ENCODE measurements at regions not wholly inside any gene's neighbourhood (a gene's known extent, or its start where the extent isn't known, plus 50 kb on each side); places are given as distances from the start of the nearest gene placed in this dataset.

DNA sequence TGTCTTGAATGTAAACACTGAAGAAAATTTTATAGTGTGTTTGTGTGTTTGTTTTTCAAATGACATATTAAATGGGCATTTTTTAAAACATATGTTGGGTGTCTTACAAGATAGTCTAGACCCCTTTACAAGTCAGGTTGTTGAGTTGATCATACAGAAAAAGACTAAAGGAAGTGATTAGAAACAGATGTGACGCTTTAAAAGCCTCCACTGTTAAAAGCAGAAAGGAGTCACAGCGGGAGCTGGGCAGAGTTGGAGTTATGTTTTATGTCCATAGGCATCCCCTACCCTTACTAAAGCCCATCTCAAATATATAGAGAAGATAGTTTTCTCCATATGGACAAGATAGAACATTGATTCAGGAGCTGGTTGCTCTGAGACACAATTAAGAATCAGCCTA is 393.9 kb downstream of the PLPP3 start:
- no peak for DNase-seq

DNA sequence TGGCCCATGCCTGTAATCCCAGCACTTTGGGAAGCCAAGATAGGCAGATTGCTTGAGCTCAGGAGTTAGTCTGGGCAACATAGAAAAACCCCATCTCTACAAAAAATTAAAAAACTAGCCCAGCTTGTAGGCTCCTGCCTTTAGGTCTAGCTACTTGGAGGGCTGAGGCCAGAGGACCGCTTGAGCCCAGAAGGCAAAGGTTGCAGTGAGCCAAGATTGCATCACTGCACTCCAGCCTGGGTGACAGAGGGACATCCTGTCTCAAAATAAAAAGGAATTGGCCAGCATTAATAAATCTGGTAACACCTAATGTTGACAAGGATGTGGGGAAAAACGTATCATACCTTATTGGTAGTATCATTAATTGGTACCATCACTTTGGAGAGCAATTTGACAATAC is 396.2 kb downstream of the PLPP3 start:
- DNase-seq: no peak

DNA sequence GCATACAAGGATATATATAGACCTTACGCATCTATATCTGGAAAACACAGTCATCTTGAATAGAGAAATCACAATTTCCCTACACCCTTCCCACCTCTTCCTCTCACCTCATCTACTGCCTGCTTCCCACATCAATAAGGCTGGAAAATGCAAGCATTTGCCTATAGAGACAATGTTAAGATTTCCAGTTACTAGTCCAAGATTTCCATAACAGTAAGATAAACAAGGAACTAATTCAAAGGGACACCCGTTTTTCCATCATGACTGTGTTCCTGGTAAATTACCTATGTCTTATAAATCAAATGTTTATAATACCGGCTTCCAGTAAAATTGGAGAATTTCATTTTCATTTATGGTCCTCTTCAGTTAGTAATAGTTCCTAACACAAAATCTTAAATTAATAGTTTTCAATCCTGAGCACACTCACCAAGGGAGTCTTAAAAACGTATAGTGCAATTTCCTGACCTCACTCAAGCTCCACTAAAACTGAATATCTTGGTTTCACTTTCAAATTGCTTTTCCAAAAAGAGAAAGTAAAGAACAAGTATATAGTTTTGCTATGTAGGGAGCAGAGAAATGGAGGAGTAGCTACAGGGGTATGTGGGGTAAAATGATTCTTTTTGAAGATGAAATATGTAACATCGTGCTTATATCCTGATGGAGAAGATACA is 398.7 kb downstream of the PLPP3 start:
- no peak for DNase-seq

DNA sequence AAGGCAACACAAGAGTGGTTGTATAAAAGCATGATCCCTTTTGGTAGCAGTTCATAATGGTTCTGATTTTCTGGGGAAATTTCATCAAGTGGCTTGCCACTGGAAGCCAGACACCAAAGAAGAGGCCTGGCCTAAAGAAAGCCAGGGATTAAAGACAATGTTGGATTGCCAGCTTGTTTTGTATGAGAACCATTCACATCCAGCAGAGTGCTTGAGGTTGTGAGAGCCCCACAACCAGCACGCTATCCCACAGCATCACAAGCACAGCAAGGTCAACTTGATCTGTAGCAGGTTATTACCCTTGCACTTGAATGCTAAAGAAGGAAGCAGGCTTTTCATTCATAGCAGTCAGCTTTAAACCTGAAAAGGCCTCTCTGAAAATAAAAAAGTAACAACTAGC is 399.8 kb downstream of the PLPP3 start:
- DNase-seq: no peak

DNA sequence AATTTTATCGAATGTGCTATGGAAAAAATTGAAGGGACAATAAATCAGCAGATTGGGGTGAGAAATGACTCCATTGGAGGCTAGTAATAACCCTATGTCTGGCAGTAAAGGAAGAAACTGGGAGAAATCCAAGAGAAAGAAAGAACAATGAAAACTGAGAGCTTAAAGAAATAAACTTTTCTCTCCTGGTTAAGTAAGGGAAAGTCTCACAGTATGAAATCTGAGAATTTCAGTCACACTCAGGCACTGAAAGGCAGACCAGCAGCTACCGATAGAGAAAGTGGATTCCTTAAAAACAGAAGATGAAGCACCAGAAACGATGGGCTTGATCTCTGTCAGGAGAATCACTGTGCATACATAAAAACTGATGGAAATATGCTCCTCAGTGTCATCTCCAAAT is 404.2 kb downstream of the PLPP3 start:
- DNase-seq: no peak

DNA sequence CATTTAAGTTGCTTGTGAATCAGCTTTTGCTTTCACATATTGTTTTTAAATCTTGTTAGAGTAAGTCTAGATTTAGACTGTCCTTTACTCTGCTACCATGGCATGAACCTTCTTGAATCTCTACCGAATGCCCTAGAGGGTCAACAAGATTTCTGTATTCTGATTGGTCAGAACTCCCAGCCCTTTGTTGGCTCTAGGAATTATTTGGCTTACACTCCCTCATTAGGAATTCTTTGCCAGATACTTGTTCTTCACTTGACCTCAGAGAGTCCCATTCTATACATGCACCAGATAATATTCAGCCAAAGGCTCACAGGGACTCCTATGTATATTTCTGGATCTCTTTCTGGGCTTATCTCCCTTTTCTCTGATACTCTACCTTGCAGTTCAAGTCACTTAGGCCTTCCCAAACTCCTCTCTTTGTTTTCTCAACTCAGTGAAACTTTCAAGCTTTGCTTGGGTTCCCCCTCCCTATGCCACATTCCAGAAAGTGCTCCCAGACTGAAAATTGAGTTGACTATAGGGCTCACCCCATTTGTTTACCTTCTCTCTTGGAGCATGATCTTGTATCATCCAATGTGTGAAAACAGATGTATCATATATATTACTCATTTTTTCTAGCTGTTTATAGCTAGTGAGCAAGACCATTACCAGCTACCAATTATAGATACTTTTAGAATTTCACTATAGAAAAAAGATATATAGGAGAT is 405.0 kb downstream of the PLPP3 start:
- DNase-seq: no peak

DNA sequence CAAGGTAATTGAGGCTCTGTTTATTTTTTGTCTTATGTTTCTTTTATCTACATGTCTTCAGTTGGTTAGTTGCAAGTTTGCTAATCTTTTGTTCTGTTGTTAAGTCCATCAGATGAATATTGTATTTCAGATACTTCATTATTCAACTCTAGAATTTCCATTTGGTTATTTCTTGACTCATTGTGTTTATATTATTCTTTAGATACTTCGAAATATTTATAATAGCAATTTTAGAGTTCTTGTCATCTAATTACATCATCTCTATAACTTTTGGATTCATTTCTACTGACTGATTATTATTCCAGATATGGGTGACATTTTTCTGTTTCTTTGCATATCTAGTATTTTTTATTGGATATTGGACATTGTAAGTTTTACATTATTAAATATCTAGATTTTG is 405.6 kb downstream of the PLPP3 start:
- no peak for DNase-seq

DNA sequence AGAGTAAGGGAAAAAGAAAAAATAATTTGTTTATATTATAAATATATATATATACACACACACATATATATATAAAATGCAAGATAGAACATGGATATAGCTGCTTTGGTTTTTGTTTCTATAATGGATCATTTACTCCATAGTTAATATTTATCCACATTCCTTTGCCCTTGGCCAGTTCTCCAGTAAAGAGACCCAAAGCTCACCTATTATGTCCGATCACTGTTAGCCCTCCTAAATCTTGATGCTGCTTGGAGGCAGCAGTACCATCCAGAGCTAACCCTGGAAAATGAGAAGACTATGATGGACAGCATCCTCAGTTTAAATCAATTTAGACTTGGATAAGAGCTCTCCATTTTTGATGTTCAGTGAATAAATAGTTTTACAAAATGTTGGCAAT is 407.7 kb downstream of the PLPP3 start:
- DNase-seq: no peak

DNA sequence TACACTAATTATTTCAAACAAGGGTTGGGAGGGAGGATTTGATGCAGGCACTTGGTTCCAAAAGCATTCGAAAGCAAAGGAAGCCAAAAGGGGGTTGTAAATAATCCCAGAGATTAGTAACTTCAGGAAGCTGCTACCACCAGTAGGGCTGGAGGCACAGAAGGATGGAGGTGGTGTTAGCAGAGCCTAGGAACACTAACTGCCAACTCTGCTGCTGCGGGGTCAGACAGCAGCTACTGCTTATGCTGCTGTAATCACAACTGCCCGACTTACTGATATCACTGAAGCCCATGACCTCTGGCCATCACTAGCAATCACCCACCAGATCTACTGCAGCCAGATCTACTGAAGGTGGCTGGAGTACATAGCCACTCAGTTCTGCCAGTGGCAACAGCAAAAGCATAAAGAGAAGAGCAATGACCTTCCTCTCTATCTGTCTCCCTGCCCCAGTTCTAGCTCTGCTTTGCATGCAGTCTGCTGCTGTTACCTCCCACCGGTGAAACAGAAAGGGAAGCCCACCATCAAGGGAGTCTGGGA is 408.5 kb downstream of the PLPP3 start:
- no peak for DNase-seq

DNA sequence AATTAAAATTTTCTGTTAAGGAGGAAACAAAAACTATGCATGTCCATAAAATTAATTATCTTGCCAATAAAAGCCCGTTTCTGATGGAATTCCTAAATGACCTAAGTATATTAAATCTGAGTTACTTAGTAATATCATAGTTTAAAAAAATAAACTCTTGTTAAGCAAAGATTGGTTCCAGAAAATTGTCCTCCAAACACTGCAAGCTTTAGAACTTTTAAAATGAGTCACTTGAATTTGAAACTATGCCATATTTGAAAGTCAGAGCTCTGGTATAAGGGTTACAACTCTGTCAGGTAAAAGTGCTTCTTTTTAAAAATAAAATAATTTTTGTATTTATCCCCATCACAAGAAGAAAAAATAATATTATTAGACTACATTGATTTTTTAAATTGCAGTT is 409.5 kb downstream of the PLPP3 start:
- DNase-seq: no peak

DNA sequence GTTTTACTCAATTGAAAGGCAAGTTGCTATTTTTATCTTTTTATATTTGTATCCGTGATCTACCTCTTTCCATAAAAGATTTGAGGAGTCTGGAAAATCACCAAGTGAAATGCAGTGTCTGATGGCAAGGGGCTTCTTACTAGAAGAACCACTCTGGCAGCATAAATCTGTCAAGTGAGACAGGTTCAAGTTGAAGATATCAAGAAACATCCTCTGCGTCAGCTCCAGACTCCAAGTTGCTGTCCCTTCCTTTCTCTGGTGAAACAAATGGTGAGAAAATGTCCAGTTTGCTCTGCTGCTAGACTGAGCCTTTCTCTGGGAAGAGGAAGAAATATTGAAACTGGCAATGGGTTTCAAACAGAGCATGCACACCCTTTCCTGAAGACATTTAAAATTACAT is 411.2 kb downstream of the PLPP3 start:
- no peak for DNase-seq

DNA sequence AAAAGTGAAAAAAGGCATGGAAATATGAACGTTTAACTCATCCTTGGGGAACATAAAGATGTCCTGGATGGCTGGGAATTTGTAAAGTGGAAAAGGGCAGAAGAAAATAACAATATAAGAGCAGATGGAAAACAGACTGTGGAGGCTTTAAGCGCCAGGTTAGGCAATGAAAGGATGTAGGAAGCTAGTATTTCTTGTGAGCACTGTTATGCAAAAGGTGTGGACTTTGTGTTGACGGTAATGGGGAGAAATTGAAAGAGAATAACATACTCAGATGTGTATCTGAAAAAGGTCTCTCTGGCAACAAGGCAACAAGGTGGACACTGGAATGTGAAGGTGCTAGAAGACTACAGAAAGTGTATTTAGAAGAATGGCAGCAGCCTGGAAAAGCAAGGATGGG is 411.8 kb downstream of the PLPP3 start:
- DNase-seq: no peak

DNA sequence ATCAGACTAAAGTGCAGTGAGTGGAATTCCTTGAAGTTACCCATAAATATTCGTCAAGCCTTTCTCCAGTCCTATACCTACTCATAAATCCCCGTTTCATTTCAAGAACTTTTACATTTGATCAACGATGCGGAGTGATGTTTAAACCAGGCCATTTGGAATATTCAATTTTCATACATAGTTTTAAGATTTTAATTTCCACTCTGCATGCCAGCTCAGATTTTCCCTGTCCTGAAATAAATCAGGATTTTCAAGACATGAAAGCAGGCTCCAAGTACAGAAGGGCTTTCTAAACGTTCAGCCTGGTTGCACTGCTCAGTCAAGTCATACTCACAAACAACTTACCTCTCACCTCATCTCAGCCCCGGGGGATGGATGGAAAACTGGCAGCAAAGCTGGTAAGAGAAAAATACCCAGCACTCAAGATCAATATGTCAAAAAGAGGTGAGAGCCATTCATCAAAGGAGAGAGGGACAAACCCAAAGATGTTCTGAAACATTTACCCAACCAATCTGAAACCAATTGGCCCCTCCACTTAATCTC is 418.5 kb downstream of the PLPP3 start:
- DNase-seq: no peak

DNA sequence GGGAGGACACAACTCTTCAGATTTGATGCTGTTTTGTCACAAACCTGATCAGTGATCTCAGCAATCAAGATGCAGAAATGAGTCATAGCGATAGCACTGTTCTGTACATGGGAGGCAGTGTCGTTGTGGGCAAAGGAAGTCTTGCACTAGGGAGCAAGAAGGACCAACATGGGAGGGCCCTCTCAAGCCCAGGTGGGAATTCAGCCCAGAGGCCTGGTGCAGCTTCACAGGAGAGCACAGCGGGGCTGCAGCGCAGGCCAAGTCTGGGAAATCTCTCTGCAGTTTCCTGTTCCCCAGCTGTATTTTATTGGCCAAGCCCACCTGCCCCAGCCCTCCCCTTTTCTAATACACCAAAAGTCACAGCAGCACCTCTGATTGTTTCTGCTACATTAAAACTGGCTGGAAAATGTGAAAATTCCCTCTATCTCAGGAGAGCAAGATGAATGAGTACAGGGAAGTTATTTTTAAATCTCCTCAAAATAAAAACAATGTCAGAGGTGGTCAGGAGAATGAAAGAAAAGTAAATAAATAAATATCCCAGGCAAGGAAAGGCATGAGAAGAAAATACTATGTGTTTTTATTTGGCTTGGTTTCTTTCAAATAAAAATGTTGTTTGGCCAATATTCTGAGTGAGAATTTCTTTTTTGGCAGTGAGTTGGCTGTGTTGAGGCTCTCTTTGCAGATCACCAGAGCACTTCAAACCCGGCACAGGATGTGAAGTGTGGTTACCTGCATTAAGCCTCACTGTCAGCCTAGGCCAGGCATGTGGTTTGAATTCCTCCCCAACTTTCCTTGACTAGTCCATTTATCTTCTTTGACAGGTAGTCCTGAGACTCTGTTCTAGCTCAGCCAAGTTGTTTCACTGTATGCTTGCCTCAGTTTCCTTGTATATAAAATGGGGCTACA is 422.1 kb downstream of the PLPP3 start:
- DNase-seq: no peak

DNA sequence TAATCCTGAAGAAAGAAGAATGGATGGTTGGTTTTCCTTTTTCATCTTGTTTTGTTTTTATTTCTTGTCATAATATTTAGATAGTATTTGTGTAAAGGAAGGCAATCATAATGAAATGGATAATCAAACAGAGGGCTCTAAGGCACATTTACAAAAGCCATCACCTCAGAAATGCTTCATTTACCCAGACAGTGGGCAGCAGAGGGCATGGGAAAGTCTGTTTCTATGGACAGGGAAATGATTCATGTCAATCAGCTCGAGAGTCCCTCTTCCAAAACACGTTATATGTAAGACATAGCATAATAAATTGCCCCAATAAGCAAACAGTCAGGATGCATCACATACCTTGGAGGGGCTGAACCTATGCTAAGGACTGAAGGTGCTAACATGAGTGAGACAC is 426.1 kb downstream of the PLPP3 start:
- no peak for DNase-seq

DNA sequence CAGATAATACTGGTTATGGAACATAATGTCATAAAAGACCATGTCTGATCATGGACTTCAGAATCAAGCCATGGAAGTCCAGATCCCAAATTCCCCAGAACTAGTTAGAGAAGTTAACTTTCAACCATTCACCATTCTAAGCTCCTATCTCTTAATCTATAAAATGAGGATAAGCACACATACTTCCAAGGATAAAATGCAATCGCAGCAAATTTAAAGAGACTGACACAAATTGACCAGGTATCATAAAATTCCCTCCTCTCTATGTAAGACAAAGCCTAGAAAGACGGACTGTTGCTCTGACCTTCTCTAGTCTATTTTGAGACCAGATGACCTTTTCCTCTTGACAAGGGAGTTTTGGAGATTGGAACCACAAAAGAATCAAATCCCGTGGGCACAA is 426.7 kb downstream of the PLPP3 start:
- DNase-seq: no peak

DNA sequence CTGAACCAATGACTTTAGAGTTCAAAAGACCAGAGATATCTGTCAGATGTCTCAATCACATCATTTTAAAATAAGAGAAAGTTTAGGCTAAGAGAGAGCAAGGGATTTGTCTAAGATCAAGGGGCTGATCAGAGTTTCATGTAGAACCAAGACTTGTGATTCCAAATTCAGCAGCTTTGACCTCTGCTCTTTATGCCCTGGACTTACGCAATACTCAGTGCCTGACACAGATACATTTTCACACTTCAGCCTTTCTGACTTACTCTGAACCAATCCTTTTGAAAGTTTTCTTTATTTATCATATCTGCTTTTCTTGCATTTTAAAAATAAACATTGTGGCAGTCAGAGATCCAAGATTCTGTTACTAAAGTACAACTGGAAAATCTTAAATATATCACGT is 428.0 kb downstream of the PLPP3 start:
- DNase-seq: no peak

DNA sequence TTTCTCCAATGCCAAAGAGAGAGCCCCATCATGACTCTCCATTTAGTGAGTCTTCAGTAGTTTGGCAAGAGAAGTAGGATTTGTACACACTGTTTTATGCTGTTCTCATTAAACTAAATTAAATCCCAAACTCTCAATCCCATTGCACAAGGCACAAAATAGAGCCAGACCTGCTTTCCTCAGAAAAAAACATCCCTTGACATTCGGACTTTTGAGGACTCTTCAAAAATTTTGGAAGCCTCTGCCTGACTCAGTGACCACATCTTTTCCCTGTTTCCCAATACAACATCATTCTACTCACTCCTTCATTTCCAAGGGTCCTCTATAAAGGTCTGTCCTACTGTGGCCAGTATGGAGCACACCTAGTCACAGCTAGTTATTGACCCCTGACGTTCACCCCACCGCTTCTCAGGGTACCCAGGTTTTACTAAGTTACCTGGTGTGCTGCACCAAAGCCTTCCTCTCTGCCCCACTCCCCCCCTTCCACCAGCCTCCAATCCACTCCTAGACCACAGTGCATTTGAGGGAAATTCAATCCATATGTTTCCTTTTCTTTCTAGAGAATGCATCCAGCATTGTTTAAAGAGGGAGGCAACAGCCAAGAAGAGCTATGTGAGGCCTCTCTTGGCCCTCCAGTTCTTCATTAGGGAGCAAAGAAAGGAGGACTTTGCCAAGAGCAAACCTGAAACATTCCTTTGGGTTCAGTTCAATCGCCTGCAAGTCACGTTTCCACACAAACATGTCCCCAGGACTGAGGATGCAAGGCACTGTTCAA is 428.7 kb downstream of the PLPP3 start:
- DNase-seq: no peak

DNA sequence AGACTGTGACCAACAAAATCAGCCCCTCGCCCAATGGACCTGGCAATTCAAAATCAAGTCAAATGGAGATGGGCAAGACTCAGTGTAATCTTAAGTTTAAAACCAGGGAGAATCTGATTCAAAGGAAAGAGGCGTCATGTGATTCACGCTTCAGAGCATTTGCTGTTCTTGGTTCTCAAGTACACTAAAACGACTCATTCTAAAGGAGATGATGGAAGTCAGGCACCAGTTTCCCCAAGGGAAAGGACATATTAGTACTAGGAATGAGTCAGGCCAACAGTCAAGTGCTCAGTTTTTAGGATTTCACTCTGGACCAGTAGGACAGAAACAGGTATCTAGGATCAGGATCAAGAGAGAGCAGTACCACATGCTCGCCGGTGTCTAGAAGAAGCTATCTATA is 429.6 kb downstream of the PLPP3 start:
- no peak for DNase-seq

DNA sequence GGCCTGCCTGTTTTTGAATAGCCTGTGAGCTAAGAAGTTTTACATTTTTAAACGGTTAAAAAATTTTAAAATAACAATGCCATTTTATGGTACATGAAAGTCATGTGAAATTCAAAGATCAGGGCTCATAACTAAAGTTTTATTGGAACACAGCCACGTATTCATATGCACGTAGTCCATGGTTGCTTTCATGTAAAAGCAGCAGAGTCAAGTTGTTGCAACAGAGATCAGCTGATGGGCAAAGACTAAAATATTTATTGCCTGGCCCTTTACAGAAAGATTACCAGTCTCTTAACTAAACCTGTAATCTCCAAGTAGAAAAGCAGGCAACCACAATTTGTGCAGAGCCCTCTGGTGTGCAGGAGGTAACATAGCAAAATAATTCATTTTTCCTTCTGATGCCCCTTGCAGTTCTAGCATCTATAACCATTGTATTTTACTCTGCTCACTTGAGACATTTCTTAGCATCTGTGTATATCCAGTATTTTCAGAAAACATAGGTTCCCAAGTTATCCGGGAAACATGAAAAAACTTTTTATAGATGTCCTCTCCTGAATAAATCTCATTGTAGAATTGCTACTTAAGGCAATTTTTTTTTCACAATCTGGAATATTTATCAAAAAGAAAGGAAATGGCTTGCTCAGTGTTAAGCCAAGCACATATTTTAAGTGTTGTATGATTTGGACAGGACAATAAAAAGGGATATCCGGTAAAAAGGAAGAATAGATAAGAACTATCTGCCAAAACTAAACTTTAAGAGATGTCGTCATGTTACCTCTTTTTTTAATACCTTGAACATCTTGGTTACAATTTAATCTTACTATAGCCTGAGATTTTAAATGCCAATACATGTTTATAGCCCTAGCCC is 430.8 kb downstream of the PLPP3 start:
- no peak for DNase-seq

DNA sequence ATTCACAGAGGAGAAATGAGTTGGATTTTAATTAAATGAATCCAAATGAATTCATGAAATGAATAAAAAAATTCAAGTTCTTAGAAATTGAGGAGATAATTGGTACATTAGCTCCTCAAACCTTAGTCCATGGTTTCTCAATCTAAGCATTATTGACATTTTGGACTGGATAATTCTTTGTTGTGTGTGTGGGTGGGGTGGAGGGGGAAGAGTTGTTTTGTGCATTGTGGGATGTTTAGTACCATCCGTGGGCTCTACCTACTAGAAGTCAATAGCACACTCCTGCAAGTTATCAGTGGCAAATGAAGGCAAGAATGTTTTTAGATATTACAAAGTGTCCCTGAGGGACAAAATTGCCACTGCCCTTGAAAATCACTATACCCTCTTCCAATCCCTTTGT is 431.9 kb downstream of the PLPP3 start:
- no peak for DNase-seq

DNA sequence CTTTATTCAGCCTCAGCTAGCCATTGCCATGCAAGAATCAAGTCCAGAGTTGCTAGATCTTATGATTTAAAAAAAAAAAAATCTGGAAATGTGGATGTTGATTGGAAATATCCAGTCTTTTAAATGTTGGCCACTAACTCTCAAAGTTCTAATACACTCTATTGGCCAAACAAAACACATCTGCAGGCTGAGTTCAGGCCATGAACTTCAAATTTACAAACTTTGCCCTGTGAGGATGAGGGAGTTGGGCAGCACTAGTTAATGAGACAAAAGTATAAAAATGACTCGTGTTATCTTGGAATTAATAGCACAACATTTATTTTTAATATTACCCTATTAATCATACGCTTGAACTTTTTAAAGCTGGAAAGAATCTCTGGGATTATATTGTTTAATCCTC is 432.3 kb downstream of the PLPP3 start:
- DNase-seq: no peak
